H1 (cell line): ENCODE measurements at regions not wholly inside any gene's neighbourhood (a gene's known extent, or its start where the extent isn't known, plus 50 kb on each side); places are given as distances from the start of the nearest gene placed in this dataset.

ENCODE experiments used
- CTCF ChIA-PET: fragments of 300-600 bp; sonication (Branson Sonifier 250); formaldehyde crosslinking; loops from one replicate; lab custom pipeline; 2021; ENCODE audit not compliant: partially characterized antibody; lab: Charles Lee
- POLR2A ChIA-PET: fragments of 300-600 bp; sonication (Branson Sonifier 250); formaldehyde crosslinking; loops from one replicate; lab custom pipeline; 2021; ENCODE audit warnings: inconsistent platforms; ENCODE audit not compliant: partially characterized antibody; lab: Charles Lee
- DNase-seq, 2 experiments: peaks; one replicate each; pipeline versions ENCODE4 v3.0.0 to v3.0.0-alpha.2; 2010 to 2022; ENCODE audit warnings: low spot score in 2 of 2, low read depth in 1 of 2, mixed read lengths in 1 of 2
- FAIRE-seq: peaks from 2 replicates; lab custom pipeline; 2011; peaks lifted over from hg19 to GRCh38; lab: Jason Lieb, UNC
- H2AFZ ChIP-seq: 2 replicates; pipeline ENCODE4 v1.8.1; 2012; ENCODE audit warnings: low read length, inconsistent platforms
- H2AK5ac ChIP-seq: 2 replicates; pipeline ENCODE4 v1.6.1; 2013; ENCODE audit warnings: low read depth, low read length
- H2BK120ac ChIP-seq: replicated peaks from 2 replicates; pipeline ENCODE3; 2013; ENCODE audit warnings: low read depth, low read length, inconsistent platforms
- H2BK12ac ChIP-seq: 2 replicates; pipeline ENCODE4 v1.6.1; 2013; ENCODE audit warnings: low read depth, low read length
- H2BK15ac ChIP-seq: 2 replicates; pipeline ENCODE4 v1.6.1; 2013; ENCODE audit warnings: low read length
- H2BK20ac ChIP-seq: 2 replicates; pipeline ENCODE4 v1.6.1; 2013; ENCODE audit warnings: low read length
- H2BK5ac ChIP-seq: 2 replicates; pipeline ENCODE4 v1.6.1; 2013; ENCODE audit warnings: low read depth, low read length
- H3K14ac ChIP-seq: 2 replicates; pipeline ENCODE4 v1.6.1; 2013; ENCODE audit warnings: inconsistent platforms; ENCODE audit not compliant: insufficient read length
- H3K18ac ChIP-seq: 2 replicates; pipeline ENCODE4 v1.6.1; 2013; ENCODE audit warnings: low read length; ENCODE audit errors: extremely low read depth
- H3K23ac ChIP-seq: 2 replicates; pipeline ENCODE4 v1.6.1; 2013; ENCODE audit warnings: inconsistent platforms; ENCODE audit not compliant: insufficient read length
- H3K23me2 ChIP-seq: 2 replicates; pipeline ENCODE4 v1.6.1; 2013; ENCODE audit warnings: low read depth, low read length
- H3K27ac ChIP-seq: 2 replicates; pipeline ENCODE4 v1.6.1; 2011; ENCODE audit warnings: low read depth, low read length, inconsistent platforms
- H3K27me3 ChIP-seq, 4 experiments: replicated peaks in 1 of 4; 1 replicate in 1 of 4; 2 replicates in 3 of 4; pipeline versions ENCODE4 v1.6.1 to v1.8.1; 2011 to 2013; ENCODE audit warnings: low read length in 3 of 4, mild to moderate bottlenecking in 3 of 4, inconsistent platforms in 2 of 4, mixed read lengths in 2 of 4, moderate library complexity in 1 of 4; ENCODE audit not compliant: control insufficient read depth in 3 of 4, insufficient read depth in 3 of 4; ENCODE audit errors: extremely low read depth in 1 of 4
- H3K36me3 ChIP-seq, 4 experiments: 2 replicates each; pipeline versions ENCODE4 v1.6.1 to v1.8.1; 2011 to 2013; ENCODE audit warnings: mild to moderate bottlenecking in 4 of 4, low read length in 3 of 4, moderate library complexity in 2 of 4, control low read depth in 1 of 4, inconsistent platforms in 1 of 4; ENCODE audit not compliant: insufficient read depth in 4 of 4, control insufficient read depth in 2 of 4
- H3K4ac ChIP-seq: replicated peaks from 2 replicates; pipeline ENCODE3; 2013; ENCODE audit warnings: low read length, low read depth, mixed read lengths, inconsistent platforms; ENCODE audit not compliant: insufficient read length
- H3K4me1 ChIP-seq, 4 experiments: replicated peaks in 1 of 4; 1 replicate in 1 of 4; 2 replicates in 3 of 4; pipeline versions ENCODE4 v1.6.1 to v1.8.1; 2011 to 2013; ENCODE audit warnings: low read length in 3 of 4, inconsistent platforms in 2 of 4, mixed read lengths in 1 of 4; ENCODE audit not compliant: insufficient read depth in 4 of 4, control insufficient read depth in 3 of 4
- H3K4me2 ChIP-seq, 2 experiments: 2 replicates each; pipeline versions ENCODE4 v1.6.1 to v1.8.1; 2011 to 2013; ENCODE audit warnings: low read depth in 2 of 2, low read length in 2 of 2, control low read depth in 1 of 2, inconsistent platforms in 1 of 2, mild to moderate bottlenecking in 1 of 2; ENCODE audit not compliant: insufficient read depth in 1 of 2
- H3K4me3 ChIP-seq, 4 experiments: fragments of 200-600, 300-600 bp in 1 of 4; sonication (generic), shearing (Covaris generic), sonication (Bioruptor Twin) in 1 of 4; 2 replicates each; pipeline versions ENCODE4 v1.5.1 to v1.8.1; 2011 to 2016; ENCODE audit warnings: low read length in 4 of 4, low read depth in 3 of 4, control low read depth in 2 of 4, inconsistent platforms in 2 of 4, mild to moderate bottlenecking in 2 of 4, mixed read lengths in 1 of 4, moderate library complexity in 1 of 4; ENCODE audit not compliant: insufficient read depth in 2 of 4; ENCODE audit errors: extremely low read depth in 1 of 4
- H3K56ac ChIP-seq: replicated peaks from 2 replicates; pipeline ENCODE3; 2013; ENCODE audit warnings: low read depth, mild to moderate bottlenecking, mixed read lengths, low read length, inconsistent platforms; ENCODE audit not compliant: insufficient read length
- H3K79me1 ChIP-seq: 2 replicates; pipeline ENCODE4 v1.6.1; 2013; ENCODE audit warnings: low read depth, low read length, control low read depth
- H3K79me2 ChIP-seq, 2 experiments: 2 replicates each; pipeline versions ENCODE4 v1.6.1 to v1.8.1; 2012 to 2013; ENCODE audit warnings: low read length in 2 of 2, mild to moderate bottlenecking in 2 of 2, inconsistent platforms in 1 of 2; ENCODE audit not compliant: insufficient read depth in 2 of 2, control insufficient read depth in 1 of 2
- H3K9ac ChIP-seq, 4 experiments: replicated peaks in 1 of 4; 1 replicate in 1 of 4; 2 replicates in 3 of 4; pipeline versions ENCODE4 v1.6.1 to v1.8.1; 2011 to 2013; ENCODE audit warnings: low read depth in 3 of 4, low read length in 3 of 4, control low read depth in 2 of 4, mild to moderate bottlenecking in 2 of 4, moderate library complexity in 2 of 4, inconsistent platforms in 1 of 4; ENCODE audit errors: extremely low read depth in 1 of 4
- H3K9me3 ChIP-seq, 2 experiments: 2 replicates each; pipeline versions ENCODE4 v1.6.1 to v1.8.1; 2012 to 2013; ENCODE audit warnings: mild to moderate bottlenecking in 2 of 2, moderate library complexity in 2 of 2, control low read depth in 1 of 2, inconsistent platforms in 1 of 2, low read depth in 1 of 2, low read length in 1 of 2, mixed read lengths in 1 of 2; ENCODE audit not compliant: insufficient read depth in 2 of 2
- H4K20me1 ChIP-seq, 2 experiments: replicated peaks in 1 of 2; 2 replicates each; pipeline versions ENCODE3 to v1.8.1; 2011 to 2013; ENCODE audit warnings: inconsistent platforms in 2 of 2, low read length in 2 of 2, mild to moderate bottlenecking in 1 of 2; ENCODE audit not compliant: insufficient read depth in 2 of 2, control insufficient read depth in 1 of 2
- H4K5ac ChIP-seq: 2 replicates; pipeline ENCODE4 v1.6.1; 2013; ENCODE audit warnings: low read length, low read depth, mixed read lengths, inconsistent platforms; ENCODE audit not compliant: insufficient read length
- H4K8ac ChIP-seq: 2 replicates; pipeline ENCODE4 v1.8.0; 2013; ENCODE audit warnings: mild to moderate bottlenecking, moderate library complexity, low read length, inconsistent platforms; ENCODE audit not compliant: insufficient read depth; ENCODE audit errors: extremely low read depth
- H4K91ac ChIP-seq: replicated peaks from 2 replicates; pipeline ENCODE3; 2013; ENCODE audit warnings: low read length, mixed read lengths, inconsistent platforms; ENCODE audit not compliant: insufficient read length
- CHD1 ChIP-seq: IDR thresholded peaks from 2 replicates; pipeline ENCODE4 v1.6.1; 2012; ENCODE audit warnings: low read depth, low read length, improper control_type of control experiment
- CHD2 ChIP-seq: IDR thresholded peaks from 2 replicates; pipeline ENCODE4 v1.6.1; 2012; ENCODE audit warnings: low read length, improper control_type of control experiment
- EGR1 ChIP-seq: IDR thresholded peaks from 2 replicates; pipeline ENCODE4 v1.6.1; 2011; ENCODE audit warnings: low read depth, low read length, borderline replicate concordance
- HDAC6 ChIP-seq: IDR thresholded peaks from one replicate; pipeline ENCODE4 v1.7.1; 2012; ENCODE audit warnings: low read depth, mild to moderate bottlenecking, inconsistent platforms, low read length, moderate library complexity
- PHF8 ChIP-seq: fragments of 200-600 bp; sonication (generic); conservative IDR thresholded peaks from 2 replicates; pipeline ENCODE4 v1.7.1; 2012; ENCODE audit warnings: low read depth, mild to moderate bottlenecking, inconsistent platforms, low read length, moderate library complexity
- POLR2AphosphoS5 ChIP-seq: IDR thresholded peaks from 2 replicates; pipeline ENCODE4 v1.6.1; 2011; ENCODE audit warnings: low read depth, low read length
- POU5F1 ChIP-seq: IDR thresholded peaks from 2 replicates; pipeline ENCODE4 v1.6.1; 2011; ENCODE audit warnings: low read depth, mild to moderate bottlenecking, low read length, moderate library complexity
- SAP30 ChIP-seq: fragments of 300-600 bp; sonication (generic); IDR thresholded peaks from 2 replicates; pipeline ENCODE4 v1.7.1; 2012; ENCODE audit warnings: low read length, moderate library complexity, mild to moderate bottlenecking, inconsistent platforms; ENCODE audit not compliant: insufficient read depth, insufficient replicate concordance
- SIX5 ChIP-seq: IDR thresholded peaks from 2 replicates; pipeline ENCODE4 v1.6.1; 2011; ENCODE audit warnings: mild to moderate bottlenecking, low read depth, low read length
- SP4 ChIP-seq: IDR thresholded peaks from 2 replicates; pipeline ENCODE4 v1.6.1; 2012; ENCODE audit warnings: low read length, inconsistent platforms
- TAF1 ChIP-seq: IDR thresholded peaks from 2 replicates; pipeline ENCODE4 v1.6.1; 2011; ENCODE audit warnings: mild to moderate bottlenecking, low read depth, low read length
- TBP ChIP-seq: IDR thresholded peaks from 2 replicates; pipeline ENCODE4 v1.6.1; 2011; ENCODE audit warnings: low read depth, low read length, improper control_type of control experiment
- WGBS, 2 experiments: shearing (Covaris generic) in 1 of 2; methylation state at CpG; one replicate each; pipeline versions ENCODE4 v1.1.6 to v1.1.7; 2013 to 2015; ENCODE audit warnings: low lambda C conversion rate in 2 of 2, mixed read lengths in 2 of 2, inconsistent platforms in 1 of 2, low coverage in 1 of 2, missing lambda C conversion rate in 1 of 2; ENCODE audit not compliant: insufficient replicate concordance in 2 of 2, insufficient coverage in 1 of 2, insufficient read length in 1 of 2; ENCODE audit errors: extremely low coverage in 1 of 2, missing lambda C conversion rate in 1 of 2; 5-methylcytosine and 5-hydroxymethylcytosine counted together
- TF ChIP-seq, protein P1 (sequence below): IDR thresholded peaks from 2 replicates; pipeline ENCODE4 v1.6.1; 2012; ENCODE audit warnings: inconsistent platforms
- TF ChIP-seq, protein P2 (sequence below), 3 experiments: IDR thresholded peaks; 1 replicate in 2 of 3; 2 replicates in 1 of 3; pipeline versions ENCODE4 v1.5.1 to v1.6.1; 2011; ENCODE audit warnings: low read length in 3 of 3, mild to moderate bottlenecking in 3 of 3, inconsistent platforms in 2 of 3, low read depth in 1 of 3, moderate library complexity in 1 of 3; ENCODE audit not compliant: insufficient read depth in 1 of 3; ENCODE audit errors: control extremely low read depth in 1 of 3

- CTCF ChIA-PET = interaction anchor here (0.7 kb wide), 1 partner anchor 918 kb away, joined by 4 read pairs; no protein-coding TSS in a partner anchor
- whole genome bisulfite sequencing, 2 experiments = 85% methylated on average over 2 of the region's 2 CpGs; no CpG with 5 or more reads in 1 of the 2 experiments
- no peak for FAIRE-seq
- TF ChIP-seq, protein P1, sequence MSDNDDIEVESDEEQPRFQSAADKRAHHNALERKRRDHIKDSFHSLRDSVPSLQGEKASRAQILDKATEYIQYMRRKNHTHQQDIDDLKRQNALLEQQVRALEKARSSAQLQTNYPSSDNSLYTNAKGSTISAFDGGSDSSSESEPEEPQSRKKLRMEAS = no peak
- no peak for TF ChIP-seq TAF1
- no peak for TF ChIP-seq PHF8
- no peak for TF ChIP-seq POU5F1
- no peak for TF ChIP-seq HDAC6
- TF ChIP-seq TBP = no peak
- TF ChIP-seq SIX5 = no peak
- TF ChIP-seq EGR1 = no peak
- no peak for TF ChIP-seq CHD2
- TF ChIP-seq CHD1 = no peak
- no peak for TF ChIP-seq SP4
- no peak for TF ChIP-seq POLR2AphosphoS5
- no peak for TF ChIP-seq SAP30
- TF ChIP-seq, protein P2, sequence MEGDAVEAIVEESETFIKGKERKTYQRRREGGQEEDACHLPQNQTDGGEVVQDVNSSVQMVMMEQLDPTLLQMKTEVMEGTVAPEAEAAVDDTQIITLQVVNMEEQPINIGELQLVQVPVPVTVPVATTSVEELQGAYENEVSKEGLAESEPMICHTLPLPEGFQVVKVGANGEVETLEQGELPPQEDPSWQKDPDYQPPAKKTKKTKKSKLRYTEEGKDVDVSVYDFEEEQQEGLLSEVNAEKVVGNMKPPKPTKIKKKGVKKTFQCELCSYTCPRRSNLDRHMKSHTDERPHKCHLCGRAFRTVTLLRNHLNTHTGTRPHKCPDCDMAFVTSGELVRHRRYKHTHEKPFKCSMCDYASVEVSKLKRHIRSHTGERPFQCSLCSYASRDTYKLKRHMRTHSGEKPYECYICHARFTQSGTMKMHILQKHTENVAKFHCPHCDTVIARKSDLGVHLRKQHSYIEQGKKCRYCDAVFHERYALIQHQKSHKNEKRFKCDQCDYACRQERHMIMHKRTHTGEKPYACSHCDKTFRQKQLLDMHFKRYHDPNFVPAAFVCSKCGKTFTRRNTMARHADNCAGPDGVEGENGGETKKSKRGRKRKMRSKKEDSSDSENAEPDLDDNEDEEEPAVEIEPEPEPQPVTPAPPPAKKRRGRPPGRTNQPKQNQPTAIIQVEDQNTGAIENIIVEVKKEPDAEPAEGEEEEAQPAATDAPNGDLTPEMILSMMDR (IDR thresholded peaks at IDR 0.05; ENCODE audit: control extremely low read depth in 1 of 3, insufficient read depth in 1 of 3, low read depth in 1 of 3, low read length in 3 of 3) = no peak
These were observed 158.1 kb downstream of the RPS29 start for GRCh38 chr14:49428076-49428475.

More at GRCh38 chr14:49428076-49428475, 158.1 kb downstream of the RPS29 start:
- Histone ChIP-seq H3K27me3 (no peaks in the 10 kb centered on the region), H3K79me2 (no peaks in the 10 kb centered on the region), H3K23me2 (no peaks in the 10 kb centered on the region), H2BK5ac (no peak overlapping the region), H3K4me2 (no peak overlapping the region), H3K27ac (no peak overlapping the region), H3K18ac (no peak overlapping the region), H3K9me3 (no peaks in the 10 kb centered on the region; a peak in 1 of 4 replicates), H4K20me1 (no peaks in the 10 kb centered on the region), H4K8ac (no peak overlapping the region), H2BK120ac (no peak overlapping the region), H3K79me1 (no peaks in the 10 kb centered on the region), H3K9ac (no peak overlapping the region), H4K5ac (no peak overlapping the region), H3K4me1 (no peaks in the 10 kb centered on the region), H3K14ac (no peak overlapping the region), H2BK15ac (no peak overlapping the region), H4K91ac (no peak overlapping the region), H2AFZ (no peak overlapping the region), H2BK12ac (no peak overlapping the region), H2AK5ac (no peak overlapping the region), H3K36me3 (no peaks in the 10 kb centered on the region), H3K56ac (no peak overlapping the region), H3K4ac (no peak overlapping the region), H2BK20ac (no peak overlapping the region), H3K4me3 (no peak overlapping the region), H3K23ac (no peak overlapping the region)
- no peak for DNase-seq
- POLR2A ChIA-PET = no interaction called here
